Trophoblast cell (in vitro differentiated cells and primary cell): ENCODE measurements at regions not wholly inside any gene's neighbourhood (a gene's known extent, or its start where the extent isn't known, plus 50 kb on each side); places are given as distances from the start of the nearest gene placed in this dataset.

Source experiments
- DNase-seq, 2 donors: peaks; one replicate each; pipeline ENCODE4 v3.0.0-alpha.2; 2016
- H2AFZ ChIP-seq: 2 replicates; pipeline ENCODE4 v1.6.1; 2013; ENCODE audit warnings: low read length, moderate library complexity, mild to moderate bottlenecking; ENCODE audit not compliant: insufficient read depth, poor library complexity
- H2AK5ac ChIP-seq: 2 replicates; pipeline ENCODE4 v1.6.1; 2013; ENCODE audit warnings: mild to moderate bottlenecking, low read length
- H2BK120ac ChIP-seq: 2 replicates; pipeline ENCODE4 v1.6.1; 2013; ENCODE audit warnings: low read length, mild to moderate bottlenecking, moderate library complexity; ENCODE audit not compliant: insufficient read depth, poor library complexity
- H2BK12ac ChIP-seq: 2 replicates; pipeline ENCODE4 v1.6.1; 2013; ENCODE audit warnings: mild to moderate bottlenecking, low read length, moderate library complexity
- H2BK5ac ChIP-seq: 2 replicates; pipeline ENCODE4 v1.6.1; 2013; ENCODE audit warnings: low read length, low read depth, moderate library complexity, mild to moderate bottlenecking; ENCODE audit not compliant: poor library complexity
- H3K14ac ChIP-seq: 2 replicates; pipeline ENCODE4 v1.6.1; 2013; ENCODE audit warnings: mild to moderate bottlenecking, low read length
- H3K18ac ChIP-seq: 2 replicates; pipeline ENCODE4 v1.6.1; 2013; ENCODE audit warnings: mild to moderate bottlenecking, low read length
- H3K23ac ChIP-seq: 2 replicates; pipeline ENCODE4 v1.6.1; 2013; ENCODE audit warnings: low read length
- H3K27ac ChIP-seq: 2 replicates; pipeline ENCODE4 v1.5.1; 2013; ENCODE audit warnings: low read depth, mild to moderate bottlenecking, inconsistent platforms, low read length, moderate library complexity
- H3K27me3 ChIP-seq: 2 replicates; pipeline ENCODE4 v1.6.1; 2013; ENCODE audit warnings: inconsistent platforms, mild to moderate bottlenecking, low read length, moderate library complexity; ENCODE audit not compliant: insufficient read depth
- H3K36me3 ChIP-seq, 2 experiments: 1 replicate in 1 of 2; 2 replicates in 1 of 2; pipeline ENCODE4 v1.6.1; 2013; ENCODE audit warnings: low read length in 2 of 2, mild to moderate bottlenecking in 2 of 2, moderate library complexity in 1 of 2; ENCODE audit not compliant: insufficient read depth in 2 of 2, control insufficient read depth in 1 of 2
- H3K4ac ChIP-seq: 2 replicates; pipeline ENCODE4 v1.6.1; 2013; ENCODE audit warnings: low read depth, mild to moderate bottlenecking, low read length, moderate library complexity
- H3K4me1 ChIP-seq, 2 experiments: 1 replicate in 1 of 2; 2 replicates in 1 of 2; pipeline ENCODE4 v1.6.1; 2013; ENCODE audit warnings: low read length in 2 of 2, mild to moderate bottlenecking in 2 of 2, moderate library complexity in 1 of 2; ENCODE audit not compliant: insufficient read depth in 2 of 2, control insufficient read depth in 1 of 2
- H3K4me2 ChIP-seq: 2 replicates; pipeline ENCODE4 v1.6.1; 2013; ENCODE audit warnings: inconsistent platforms, mild to moderate bottlenecking, low read length, moderate library complexity
- H3K4me3 ChIP-seq: 2 replicates; pipeline ENCODE4 v1.5.1; 2013; ENCODE audit warnings: mild to moderate bottlenecking, low read depth, low read length, inconsistent platforms
- H3K79me1 ChIP-seq: one replicate; pipeline ENCODE4 v1.6.1; 2013; ENCODE audit warnings: low read length
- H3K79me2 ChIP-seq: 2 replicates; pipeline ENCODE4 v1.6.1; 2013; ENCODE audit warnings: low read length, mild to moderate bottlenecking; ENCODE audit not compliant: control insufficient read depth, insufficient read depth, poor library complexity
- H3K9ac ChIP-seq: 2 replicates; pipeline ENCODE4 v1.6.1; 2013; ENCODE audit warnings: mild to moderate bottlenecking, low read length
- H3K9me3 ChIP-seq: 2 replicates; pipeline ENCODE4 v1.6.1; 2013; ENCODE audit warnings: low read depth, mild to moderate bottlenecking, control low read depth, inconsistent platforms, low read length; ENCODE audit not compliant: insufficient read depth
- H4K12ac ChIP-seq: 2 replicates; pipeline ENCODE4 v1.6.1; 2013; ENCODE audit warnings: low read depth, mild to moderate bottlenecking, low read length, moderate library complexity
- H4K8ac ChIP-seq: 2 replicates; pipeline ENCODE4 v1.6.1; 2013; ENCODE audit warnings: low read depth, mild to moderate bottlenecking, low read length, moderate library complexity
- H4K91ac ChIP-seq: one replicate; pipeline ENCODE4 v1.6.1; 2013; ENCODE audit warnings: low read depth, mild to moderate bottlenecking, low read length, moderate library complexity
- WGBS: extraction: QIAGEN DNeasy Blood & Tissue Kit; methylation state at CpG from one replicate; pipeline ENCODE4 v1.1.7; 2013; ENCODE audit warnings: missing lambda C conversion rate; ENCODE audit not compliant: insufficient read length, insufficient coverage; ENCODE audit errors: extremely low coverage; 5-methylcytosine and 5-hydroxymethylcytosine counted together

DNA sequence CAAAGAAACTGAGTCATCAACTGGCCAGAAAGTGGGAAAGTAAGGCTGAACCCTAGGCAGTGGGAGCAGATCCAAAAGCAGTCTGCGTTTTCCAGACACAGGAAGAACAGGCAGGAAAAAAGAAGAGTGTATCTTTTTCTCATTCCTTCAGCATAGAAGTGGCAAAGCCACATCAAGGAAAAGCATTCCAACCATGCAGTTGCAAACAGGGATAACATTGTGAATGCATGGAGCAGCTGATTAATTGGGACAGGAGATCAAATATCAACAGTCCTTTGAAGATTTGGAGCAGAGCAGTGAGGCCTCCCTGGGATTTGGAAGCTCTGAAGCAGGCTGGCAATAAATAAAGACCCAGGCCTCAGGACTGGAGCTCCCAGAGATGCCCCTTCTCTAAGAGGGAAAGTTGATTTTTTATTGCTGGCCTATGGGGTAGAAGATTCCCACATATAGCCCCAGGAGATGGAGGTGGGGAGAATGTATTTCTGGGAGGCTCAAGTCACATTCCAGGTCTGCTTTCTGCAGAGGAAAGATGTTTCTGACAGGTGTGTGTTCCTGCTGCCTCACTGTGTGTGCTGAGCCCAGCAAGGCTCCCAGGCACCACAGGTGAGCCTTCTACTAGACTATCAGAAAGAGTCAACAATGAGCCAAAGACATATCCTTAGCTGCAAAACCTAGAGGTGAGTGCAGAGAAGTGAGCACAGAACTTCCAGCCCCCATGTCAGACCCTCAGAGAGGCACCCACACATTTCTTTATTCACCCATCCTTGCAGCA is 222.5 kb downstream of the RAB28 start:
- no peak for DNase-seq
- no CpG with 5 or more reads among the region's 1 CpG for WGBS
- Histone ChIP-seq H3K4me3 (no peak overlapping the region), H4K91ac (no peak overlapping the region), H3K27me3 (no peaks in the 10 kb centered on the region), H3K36me3 (no peaks in the 10 kb centered on the region), H3K4me2 (no peak overlapping the region), H2BK5ac (no peak overlapping the region), H4K8ac (no peak overlapping the region), H2BK120ac (no peak overlapping the region), H3K79me1 (no peaks in the 10 kb centered on the region), H2AFZ (no peak overlapping the region), H3K4ac (no peak overlapping the region), H4K12ac (no peak overlapping the region), H3K9me3 (no peaks in the 10 kb centered on the region), H3K27ac (no peak overlapping the region), H3K23ac (no peak overlapping the region), H3K79me2 (no peaks in the 10 kb centered on the region), H3K14ac (no peak overlapping the region), H3K4me1 (peaks cover 3 to 7% of the 10 kb centered on the region in 2 experiments), H3K9ac (no peak overlapping the region), H2BK12ac (no peak overlapping the region), H2AK5ac (no peak overlapping the region), H3K18ac (no peak overlapping the region)

GRCh38 chr4:13260513-13260912 is 223.6 kb downstream of the RAB28 start:
- Histone ChIP-seq H2BK5ac (no peak overlapping the region), H2BK120ac (no peak overlapping the region), H3K4ac (no peak overlapping the region), H3K9ac (no peak overlapping the region), H2AK5ac (no peak overlapping the region), H2AFZ (no peak overlapping the region), H3K27me3 (no peaks in the 10 kb centered on the region), H3K18ac (no peak overlapping the region), H4K8ac (no peak overlapping the region), H3K4me1 (peaks cover 3 to 7% of the 10 kb centered on the region in 2 experiments), H3K4me2 (no peak overlapping the region), H4K12ac (no peak overlapping the region), H3K79me2 (no peaks in the 10 kb centered on the region), H3K4me3 (no peak overlapping the region), H3K14ac (no peak overlapping the region), H4K91ac (no peak overlapping the region), H2BK12ac (no peak overlapping the region), H3K27ac (no peak overlapping the region), H3K36me3 (no peaks in the 10 kb centered on the region), H3K79me1 (no peaks in the 10 kb centered on the region), H3K23ac (no peak overlapping the region), H3K9me3 (no peaks in the 10 kb centered on the region)
- WGBS = no CpG with 5 or more reads among the region's 1 CpG
- no peak for DNase-seq

- Histone ChIP-seq H3K27ac (no peak overlapping the region), H3K79me1 (no peaks in the 10 kb centered on the region), H3K4me3 (no peak overlapping the region), H3K27me3 (no peaks in the 10 kb centered on the region), H3K9me3 (no peaks in the 10 kb centered on the region), H4K12ac (no peak overlapping the region), H3K4me1 (no peaks in the 10 kb centered on the region), H2AK5ac (no peak overlapping the region), H3K14ac (no peak overlapping the region), H3K4ac (no peak overlapping the region), H3K36me3 (no peaks in the 10 kb centered on the region), H2AFZ (no peak overlapping the region), H3K4me2 (no peak overlapping the region), H3K9ac (no peak overlapping the region), H3K18ac (no peak overlapping the region), H4K8ac (no peak overlapping the region), H2BK12ac (no peak overlapping the region), H3K79me2 (no peaks in the 10 kb centered on the region), H2BK120ac (no peak overlapping the region), H2BK5ac (no peak overlapping the region), H3K23ac (no peak overlapping the region), H4K91ac (no peak overlapping the region)
- no peak for DNase-seq
- WGBS = no CpG with 5 or more reads among the region's 3 CpGs
These were observed 233.9 kb downstream of the RAB28 start for GRCh38 chr4:13250263-13250662.

DNA sequence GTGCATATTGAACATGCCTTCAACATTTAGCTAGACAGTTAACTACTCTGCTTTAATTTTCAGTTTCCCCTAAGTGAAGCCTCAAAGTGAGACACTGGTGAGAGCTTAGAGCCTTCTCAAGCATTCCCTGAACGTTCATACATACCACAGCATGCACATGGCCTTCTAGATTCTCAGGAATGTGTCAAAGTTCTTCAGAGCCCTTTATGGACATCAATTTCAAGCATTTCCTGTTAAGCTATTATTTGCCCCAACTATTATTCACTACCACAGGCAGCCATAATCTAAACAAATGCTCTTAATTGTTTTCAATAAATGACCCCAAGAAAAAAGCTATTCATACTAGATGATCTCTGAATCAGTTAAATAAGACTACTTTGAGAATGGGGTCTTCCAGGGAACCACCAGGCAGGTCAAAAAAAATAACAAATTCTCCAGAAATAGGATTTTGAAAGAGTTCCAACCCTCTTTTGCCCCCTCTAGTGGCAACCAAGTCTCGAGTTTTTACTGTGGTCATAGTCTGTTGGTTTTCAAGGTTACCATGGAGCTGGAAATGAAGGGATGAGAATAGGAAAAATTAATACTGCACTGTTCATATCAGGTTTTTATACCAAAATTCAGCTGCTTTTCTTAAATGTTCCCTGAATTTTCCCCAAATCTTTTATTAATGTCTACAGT is 235.4 kb downstream of the RAB28 start:
- Histone ChIP-seq H3K36me3 (no peaks in the 10 kb centered on the region), H4K91ac (no peak overlapping the region), H3K9me3 (no peaks in the 10 kb centered on the region), H4K12ac (no peak overlapping the region), H3K4me1 (no peaks in the 10 kb centered on the region), H2AFZ (no peak overlapping the region), H3K79me2 (no peaks in the 10 kb centered on the region), H3K14ac (no peak overlapping the region), H2BK120ac (no peak overlapping the region), H3K27ac (no peak overlapping the region), H3K4me3 (no peak overlapping the region), H3K4me2 (no peak overlapping the region), H3K18ac (no peak overlapping the region), H3K79me1 (no peaks in the 10 kb centered on the region), H2BK12ac (no peak overlapping the region), H2AK5ac (no peak overlapping the region), H3K9ac (no peak overlapping the region), H2BK5ac (no peak overlapping the region), H4K8ac (no peak overlapping the region), H3K27me3 (no peaks in the 10 kb centered on the region), H3K23ac (no peak overlapping the region), H3K4ac (no peak overlapping the region)
- DNase-seq = peak in 1 of 2 donors; percentile 7
- no CpG with 5 or more reads among the region's 2 CpGs for WGBS
